Ishikawa (cell line): ENCODE measurements at regions not wholly inside any gene's neighbourhood (a gene's known extent, or its start where the extent isn't known, plus 50 kb on each side); places are given as distances from the start of the nearest gene placed in this dataset.

ENCODE experiments used
- CEBPB ChIP-seq: IDR thresholded peaks from 2 replicates; pipeline ENCODE4 v1.6.1; 2012
- CREB1 ChIP-seq: IDR thresholded peaks from 2 replicates; pipeline ENCODE4 v1.6.1; 2012; ENCODE audit warnings: low read depth
- EGR1 ChIP-seq: IDR thresholded peaks from 2 replicates; pipeline ENCODE4 v1.6.1; 2012
- EP300 ChIP-seq: IDR thresholded peaks from 2 replicates; pipeline ENCODE4 v1.6.1; 2012; ENCODE audit warnings: borderline replicate concordance
- FOXM1 ChIP-seq: IDR thresholded peaks from 2 replicates; pipeline ENCODE4 v1.6.1; 2012; ENCODE audit warnings: low read depth, borderline replicate concordance
- NFIC ChIP-seq: IDR thresholded peaks from 2 replicates; pipeline ENCODE4 v1.6.1; 2012
- RAD21 ChIP-seq: IDR thresholded peaks from 2 replicates; pipeline ENCODE4 v1.6.1; 2012; ENCODE audit warnings: low read depth
- TAF1 ChIP-seq: IDR thresholded peaks from 2 replicates; pipeline ENCODE4 v1.6.1; 2012; ENCODE audit warnings: low read depth, mild to moderate bottlenecking
- TCF12 ChIP-seq: IDR thresholded peaks from 2 replicates; pipeline ENCODE4 v1.6.1; 2012; ENCODE audit warnings: low read depth
- TEAD4 ChIP-seq: IDR thresholded peaks from 2 replicates; pipeline ENCODE4 v1.6.1; 2012
- YY1 ChIP-seq: IDR thresholded peaks from 2 replicates; pipeline ENCODE4 v1.6.1; 2012; ENCODE audit warnings: low read depth
- ZBTB7A ChIP-seq: IDR thresholded peaks from 2 replicates; pipeline ENCODE4 v1.6.1; 2012; ENCODE audit warnings: low read depth
- TF ChIP-seq, protein P1 (sequence below): IDR thresholded peaks from 2 replicates; pipeline ENCODE4 v1.6.1; 2012
- TF ChIP-seq, protein P2 (sequence below): IDR thresholded peaks from 2 replicates; pipeline ENCODE4 v1.6.1; 2012
- TF ChIP-seq, protein P3 (sequence below): IDR thresholded peaks from 2 replicates; pipeline ENCODE4 v1.6.1; 2012; ENCODE audit warnings: low read depth, mild to moderate bottlenecking

DNA sequence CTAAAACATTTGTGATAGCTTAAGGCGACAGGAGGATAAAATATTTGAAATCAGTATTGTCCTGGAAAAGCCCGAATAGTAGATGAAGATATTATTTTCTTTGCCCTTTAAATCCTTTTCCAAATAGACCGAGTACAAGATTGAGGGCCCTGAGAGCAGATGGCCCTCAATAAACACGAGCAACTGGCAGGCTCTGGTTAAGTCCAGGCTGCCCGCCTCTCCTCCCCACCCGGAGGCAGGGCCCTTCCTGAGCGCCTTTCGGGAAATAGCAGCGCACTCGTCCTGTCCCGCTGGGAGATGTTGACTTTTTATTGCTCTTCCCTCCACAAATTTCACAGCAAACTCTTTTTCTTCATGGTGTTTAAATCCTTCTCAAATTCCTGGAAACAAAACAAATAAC is 50.8 kb upstream of the MAX start:
- TF ChIP-seq EP300 (no peak), NFIC (no peak), ZBTB7A (no peak), TCF12 (no peak), FOXM1 (no peak), CREB1 (no peak), RAD21 (no peak), TAF1 (no peak)
- TF ChIP-seq, protein P1, sequence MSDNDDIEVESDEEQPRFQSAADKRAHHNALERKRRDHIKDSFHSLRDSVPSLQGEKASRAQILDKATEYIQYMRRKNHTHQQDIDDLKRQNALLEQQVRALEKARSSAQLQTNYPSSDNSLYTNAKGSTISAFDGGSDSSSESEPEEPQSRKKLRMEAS: no peak
- TF ChIP-seq, protein P2, sequence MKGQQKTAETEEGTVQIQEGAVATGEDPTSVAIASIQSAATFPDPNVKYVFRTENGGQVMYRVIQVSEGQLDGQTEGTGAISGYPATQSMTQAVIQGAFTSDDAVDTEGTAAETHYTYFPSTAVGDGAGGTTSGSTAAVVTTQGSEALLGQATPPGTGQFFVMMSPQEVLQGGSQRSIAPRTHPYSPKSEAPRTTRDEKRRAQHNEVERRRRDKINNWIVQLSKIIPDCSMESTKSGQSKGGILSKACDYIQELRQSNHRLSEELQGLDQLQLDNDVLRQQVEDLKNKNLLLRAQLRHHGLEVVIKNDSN: no peak
- TF ChIP-seq, protein P3, sequence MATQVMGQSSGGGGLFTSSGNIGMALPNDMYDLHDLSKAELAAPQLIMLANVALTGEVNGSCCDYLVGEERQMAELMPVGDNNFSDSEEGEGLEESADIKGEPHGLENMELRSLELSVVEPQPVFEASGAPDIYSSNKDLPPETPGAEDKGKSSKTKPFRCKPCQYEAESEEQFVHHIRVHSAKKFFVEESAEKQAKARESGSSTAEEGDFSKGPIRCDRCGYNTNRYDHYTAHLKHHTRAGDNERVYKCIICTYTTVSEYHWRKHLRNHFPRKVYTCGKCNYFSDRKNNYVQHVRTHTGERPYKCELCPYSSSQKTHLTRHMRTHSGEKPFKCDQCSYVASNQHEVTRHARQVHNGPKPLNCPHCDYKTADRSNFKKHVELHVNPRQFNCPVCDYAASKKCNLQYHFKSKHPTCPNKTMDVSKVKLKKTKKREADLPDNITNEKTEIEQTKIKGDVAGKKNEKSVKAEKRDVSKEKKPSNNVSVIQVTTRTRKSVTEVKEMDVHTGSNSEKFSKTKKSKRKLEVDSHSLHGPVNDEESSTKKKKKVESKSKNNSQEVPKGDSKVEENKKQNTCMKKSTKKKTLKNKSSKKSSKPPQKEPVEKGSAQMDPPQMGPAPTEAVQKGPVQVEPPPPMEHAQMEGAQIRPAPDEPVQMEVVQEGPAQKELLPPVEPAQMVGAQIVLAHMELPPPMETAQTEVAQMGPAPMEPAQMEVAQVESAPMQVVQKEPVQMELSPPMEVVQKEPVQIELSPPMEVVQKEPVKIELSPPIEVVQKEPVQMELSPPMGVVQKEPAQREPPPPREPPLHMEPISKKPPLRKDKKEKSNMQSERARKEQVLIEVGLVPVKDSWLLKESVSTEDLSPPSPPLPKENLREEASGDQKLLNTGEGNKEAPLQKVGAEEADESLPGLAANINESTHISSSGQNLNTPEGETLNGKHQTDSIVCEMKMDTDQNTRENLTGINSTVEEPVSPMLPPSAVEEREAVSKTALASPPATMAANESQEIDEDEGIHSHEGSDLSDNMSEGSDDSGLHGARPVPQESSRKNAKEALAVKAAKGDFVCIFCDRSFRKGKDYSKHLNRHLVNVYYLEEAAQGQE: no peak

DNA sequence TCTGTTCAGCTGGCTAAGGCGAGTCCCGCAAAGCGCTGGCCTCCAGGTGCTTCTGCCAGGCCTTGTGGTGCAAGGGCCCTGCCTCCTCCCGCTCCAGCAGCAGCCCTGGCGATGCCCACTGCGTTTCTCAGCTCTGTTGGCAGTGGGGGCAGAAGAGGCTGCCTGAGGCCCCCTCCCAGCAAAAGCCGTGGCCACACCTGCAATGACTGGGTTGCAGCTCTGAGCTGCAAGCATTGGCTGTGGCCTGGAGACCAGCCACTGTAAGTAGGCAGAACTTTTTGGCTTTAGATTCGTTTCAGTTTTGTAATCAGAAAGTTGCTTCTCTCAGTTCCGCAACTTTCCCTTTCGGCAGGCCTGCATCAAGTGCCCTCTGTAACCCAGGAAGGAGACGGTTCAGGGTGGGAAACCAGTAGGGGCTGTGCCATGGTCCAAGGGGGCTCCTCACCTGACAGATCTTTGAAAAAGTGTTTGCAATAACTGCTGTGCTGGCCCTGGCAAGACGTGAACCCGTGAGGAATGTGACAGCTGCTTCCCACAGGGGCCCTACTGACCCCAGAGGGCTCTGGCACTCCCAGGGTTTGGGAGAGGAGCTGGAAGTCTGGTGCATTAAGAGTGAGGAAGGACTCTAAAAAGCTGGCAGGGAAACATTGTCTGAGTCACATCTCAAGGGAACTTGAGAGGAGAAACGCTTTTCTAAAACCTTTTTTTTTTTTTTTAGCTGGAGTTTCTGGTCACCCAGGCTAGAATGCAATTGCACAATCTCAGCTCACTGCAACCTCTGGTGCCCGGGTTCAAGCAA is 54.5 kb upstream of the MAX start:
- TF ChIP-seq CREB1: no peak
- no peak for TF ChIP-seq YY1
- TF ChIP-seq RAD21: no peak
- TF ChIP-seq ZBTB7A: no peak
- TF ChIP-seq, protein P3: no peak
- TF ChIP-seq, protein P1: no peak
- no peak for TF ChIP-seq TEAD4
- TF ChIP-seq EGR1: no peak
- TF ChIP-seq FOXM1: no peak
- TF ChIP-seq, protein P2: no peak
- no peak for TF ChIP-seq TAF1
- no peak for TF ChIP-seq TCF12
- no peak for TF ChIP-seq EP300
- no peak for TF ChIP-seq CEBPB
- no peak for TF ChIP-seq NFIC

DNA sequence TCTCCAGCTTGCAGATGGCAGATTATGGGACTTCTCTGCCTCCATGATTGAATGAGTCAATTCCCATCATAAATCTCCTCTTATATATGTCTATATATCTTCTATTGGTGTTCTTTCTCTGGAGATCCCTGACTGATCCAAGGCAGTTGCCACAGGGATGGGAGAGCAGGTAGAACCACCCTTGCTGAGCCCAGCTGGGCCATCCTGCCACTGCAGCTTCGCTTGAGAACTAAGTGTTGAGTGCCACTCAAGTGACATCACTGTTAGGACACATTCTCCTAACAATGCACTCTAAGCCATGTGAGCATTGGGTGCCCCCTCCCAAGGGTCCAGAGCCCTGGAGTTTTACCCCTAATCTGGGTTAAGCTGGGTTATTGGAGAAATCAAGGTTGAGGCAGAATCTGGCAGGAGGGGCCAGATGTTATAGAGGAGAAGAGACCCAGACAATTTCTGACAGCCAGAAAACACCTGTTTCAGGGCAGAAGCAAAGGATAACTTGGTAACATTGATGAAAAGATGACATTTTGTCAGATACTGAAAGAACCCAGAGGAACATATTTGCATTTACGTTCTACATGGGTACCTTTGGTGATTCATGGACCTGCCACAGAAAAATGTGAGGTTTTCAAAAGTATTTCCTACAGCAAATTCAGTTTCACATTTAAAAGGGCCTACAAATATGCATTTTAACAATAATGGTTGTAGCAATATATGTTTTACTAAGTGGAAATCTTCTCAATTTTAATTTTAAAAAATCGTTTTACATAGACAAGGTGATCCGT is 57.2 kb upstream of the MAX start:
- TF ChIP-seq, protein P1: no peak
- TF ChIP-seq NFIC: no peak
- TF ChIP-seq, protein P3: no peak
- TF ChIP-seq, protein P2: no peak
- no peak for TF ChIP-seq ZBTB7A
- no peak for TF ChIP-seq TCF12
- TF ChIP-seq EGR1: no peak
- no peak for TF ChIP-seq TEAD4
- no peak for TF ChIP-seq YY1
- TF ChIP-seq TAF1: no peak
- TF ChIP-seq FOXM1: no peak
- TF ChIP-seq CREB1: no peak

DNA sequence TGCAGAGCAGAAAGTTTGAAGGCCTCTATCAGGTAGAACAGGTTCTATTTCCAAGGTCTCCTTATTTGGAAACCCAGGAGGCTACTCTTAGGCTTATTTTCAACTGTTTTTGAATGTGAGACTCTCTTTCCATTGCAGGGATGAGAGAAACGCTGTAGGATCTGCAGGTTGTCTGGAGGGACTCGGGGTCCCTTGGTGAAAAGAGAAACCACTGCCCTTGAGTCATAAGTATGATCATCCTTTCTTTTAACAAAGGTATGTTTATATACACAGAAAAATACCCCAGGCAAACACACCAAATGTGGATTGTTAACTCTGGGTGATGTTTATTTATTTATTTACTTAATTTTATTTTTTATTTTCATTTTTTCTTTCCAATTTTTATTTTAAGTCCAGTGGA is 57.8 kb upstream of the MAX start:
- TF ChIP-seq, protein P1: no peak
- TF ChIP-seq EGR1: no peak
